ENCODE measurements at regions not wholly inside any gene's neighbourhood (a gene's known extent, or its start where the extent isn't known, plus 50 kb on each side); places are given as distances from the start of the nearest gene placed in this dataset.
"Not testable (repeated sequence)": the region's sequence is repeated elsewhere in the genome, so short reads cannot be mapped to it uniquely, and the experiment has no call there.

GRCh38 chr2:39996653-39997080, 217.6 kb upstream of the THUMPD2 start:
- peak; percentile 63 for DNase-seq (ENCODE audit: low read depth)

GRCh38 chr2:39995005-39995737, 216.1 kb upstream of the THUMPD2 start:
- no peak for DNase-seq (ENCODE audit: low read depth)

GRCh38 chr2:39994151-39994550, 215.1 kb upstream of the THUMPD2 start:
- DNase-seq (ENCODE audit: low read depth) = peak; percentile 36

- DNase-seq (ENCODE audit: low read depth) = no peak
Observed at GRCh38 chr2:39991298-39991697, 212.2 kb upstream of the THUMPD2 start.

GRCh38 chr2:39990335-39990900, 211.4 kb upstream of the THUMPD2 start:
- no peak for DNase-seq (ENCODE audit: low read depth)

GRCh38 chr2:39989888-39990287, 210.8 kb upstream of the THUMPD2 start:
- DNase-seq (ENCODE audit: low read depth) = no peak

- DNase-seq (ENCODE audit: low read depth) = no peak
Observed at GRCh38 chr2:39981883-39982311, 202.8 kb upstream of the THUMPD2 start.

- no peak for DNase-seq (ENCODE audit: low read depth)
Observed at GRCh38 chr2:39975476-39976020, 196.5 kb upstream of the THUMPD2 start.

- no peak for DNase-seq (ENCODE audit: low read depth)
Observed at GRCh38 chr2:39968037-39968436, 189.0 kb upstream of the THUMPD2 start.

GRCh38 chr2:39960681-39961080, 181.6 kb upstream of the THUMPD2 start:
- DNase-seq (ENCODE audit: low read depth) = not testable (repeated sequence)

GRCh38 chr2:39954346-39954745, 175.3 kb upstream of the THUMPD2 start:
- DNase-seq (ENCODE audit: low read depth) = peak; percentile 17

- DNase-seq (ENCODE audit: low read depth) = no peak
Observed at GRCh38 chr2:39949131-39949530, 170.1 kb upstream of the THUMPD2 start.

- peak; percentile 22 for DNase-seq (ENCODE audit: low read depth)
Observed at GRCh38 chr2:39948016-39948719, 169.1 kb upstream of the THUMPD2 start.

GRCh38 chr2:39947294-39948015, 168.4 kb upstream of the THUMPD2 start:
- DNase-seq (ENCODE audit: low read depth) = no peak

- no peak for DNase-seq (ENCODE audit: low read depth)
Observed at GRCh38 chr2:39942950-39943349, 163.9 kb upstream of the THUMPD2 start.

- DNase-seq (ENCODE audit: low read depth) = peak; percentile 72
Observed at GRCh38 chr2:39938035-39938835, 159.2 kb upstream of the THUMPD2 start.

GRCh38 chr2:39937621-39938020, 158.6 kb upstream of the THUMPD2 start:
- DNase-seq (ENCODE audit: low read depth) = no peak

- DNase-seq (ENCODE audit: low read depth) = no peak
Observed at GRCh38 chr2:39934851-39935250, 155.8 kb upstream of the THUMPD2 start.

- DNase-seq (ENCODE audit: low read depth) = no peak
Observed at GRCh38 chr2:39933196-39933595, 154.1 kb upstream of the THUMPD2 start.

GRCh38 chr2:39932198-39932597, 153.1 kb upstream of the THUMPD2 start:
- DNase-seq (ENCODE audit: low read depth) = no peak
